ENCODE measurements at regions not wholly inside any gene's neighbourhood (a gene's known extent, or its start where the extent isn't known, plus 50 kb on each side); places are given as distances from the start of the nearest gene placed in this dataset.

DNA sequence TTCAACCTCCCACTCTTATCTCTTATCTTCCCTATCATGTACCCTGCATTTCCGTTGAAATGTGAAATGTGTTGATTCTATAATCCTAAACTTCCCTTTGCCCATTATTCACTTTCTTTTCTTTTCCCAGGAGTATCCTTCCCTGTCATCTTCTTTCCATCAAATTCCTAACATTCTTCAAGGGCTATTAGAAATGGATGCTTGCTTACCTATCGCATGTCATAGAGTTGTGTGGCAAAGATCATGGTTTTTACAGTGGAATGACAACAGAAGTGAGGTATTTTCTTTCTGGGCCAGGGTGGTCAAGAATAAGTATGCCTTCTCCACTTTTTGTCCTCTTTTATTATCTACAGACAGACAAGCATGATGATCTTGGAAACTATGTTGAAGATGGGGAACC, 124.4 kb upstream of the SLC5A12 start:
- TF ChIP-seq POLR2A (IDR thresholded peaks at IDR 0.05) = no peak
- TF ChIP-seq, protein P1, sequence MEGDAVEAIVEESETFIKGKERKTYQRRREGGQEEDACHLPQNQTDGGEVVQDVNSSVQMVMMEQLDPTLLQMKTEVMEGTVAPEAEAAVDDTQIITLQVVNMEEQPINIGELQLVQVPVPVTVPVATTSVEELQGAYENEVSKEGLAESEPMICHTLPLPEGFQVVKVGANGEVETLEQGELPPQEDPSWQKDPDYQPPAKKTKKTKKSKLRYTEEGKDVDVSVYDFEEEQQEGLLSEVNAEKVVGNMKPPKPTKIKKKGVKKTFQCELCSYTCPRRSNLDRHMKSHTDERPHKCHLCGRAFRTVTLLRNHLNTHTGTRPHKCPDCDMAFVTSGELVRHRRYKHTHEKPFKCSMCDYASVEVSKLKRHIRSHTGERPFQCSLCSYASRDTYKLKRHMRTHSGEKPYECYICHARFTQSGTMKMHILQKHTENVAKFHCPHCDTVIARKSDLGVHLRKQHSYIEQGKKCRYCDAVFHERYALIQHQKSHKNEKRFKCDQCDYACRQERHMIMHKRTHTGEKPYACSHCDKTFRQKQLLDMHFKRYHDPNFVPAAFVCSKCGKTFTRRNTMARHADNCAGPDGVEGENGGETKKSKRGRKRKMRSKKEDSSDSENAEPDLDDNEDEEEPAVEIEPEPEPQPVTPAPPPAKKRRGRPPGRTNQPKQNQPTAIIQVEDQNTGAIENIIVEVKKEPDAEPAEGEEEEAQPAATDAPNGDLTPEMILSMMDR (IDR thresholded peaks at IDR 0.05) = no peak
- TF ChIP-seq POLR2AphosphoS5 (IDR thresholded peaks at IDR 0.05) = no peak

Data from prostate gland (tissue), 2 donors.